ENCODE measurements at regions not wholly inside any gene's neighbourhood (a gene's known extent, or its start where the extent isn't known, plus 50 kb on each side); places are given as distances from the start of the nearest gene placed in this dataset.
A peak's percentile ranks its signal among the peaks of the same experiment; 100 is the strongest.

DNA sequence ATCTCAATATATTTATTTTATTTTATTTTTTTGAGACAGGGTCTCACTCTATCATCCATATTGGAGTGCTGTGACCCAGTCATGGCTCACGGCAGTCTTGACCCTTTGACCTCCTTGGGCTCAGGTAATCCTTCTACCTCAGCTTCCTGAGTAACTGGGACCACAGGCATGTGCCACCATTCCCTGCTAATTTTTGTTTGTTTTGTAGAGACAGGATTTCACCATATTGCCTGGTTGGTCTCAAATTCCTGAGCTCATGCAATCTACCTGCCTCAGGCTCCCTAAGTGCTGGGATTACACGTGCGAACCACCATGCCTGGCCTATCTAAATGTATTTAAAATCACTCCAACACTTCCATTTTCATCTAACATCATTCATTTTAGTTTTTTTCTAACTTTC lies 190.5 kb upstream of the CHD1 start:
- no peak for TF ChIP-seq POLR2A (IDR thresholded peaks at IDR 0.05)
- TF ChIP-seq EP300 (IDR thresholded peaks at IDR 0.05): no peak
- Histone ChIP-seq H3K4me1 (no peaks in the 10 kb centered on the region), H3K4me3 (no peak overlapping the region), H3K27ac (no peak overlapping the region), H3K36me3 (no peaks in the 10 kb centered on the region), H3K9me3 (no peaks in the 10 kb centered on the region), H3K27me3 (no peaks in the 10 kb centered on the region)
- WGBS, 2 donors (ENCODE audit: low coverage in 1 of 2): 77 to 80% methylated on average over 3 of the region's 3 CpGs
- ATAC-seq: no peak

GRCh38 chr5:99116526-99116925 lies 187.7 kb upstream of the CHD1 start:
- ATAC-seq: no peak
- H3K27me3 ChIP-seq: no peaks in the 10 kb centered on the region
- no peak overlapping the region for H3K27ac ChIP-seq
- TF ChIP-seq POLR2AphosphoS5 (IDR thresholded peaks at IDR 0.05) (no peak), CTCF (IDR thresholded peaks at IDR 0.05) (no peak), POLR2A (IDR thresholded peaks at IDR 0.05) (no peak), EP300 (IDR thresholded peaks at IDR 0.05) (no peak)
- WGBS, 2 donors (ENCODE audit: low coverage in 1 of 2): 80% methylated on average over 4 of the region's 4 CpGs
- no peak overlapping the region for H3K4me3 ChIP-seq
- no peaks in the 10 kb centered on the region for H3K36me3 ChIP-seq
- no peaks in the 10 kb centered on the region for H3K4me1 ChIP-seq
- H3K9me3 ChIP-seq: no peaks in the 10 kb centered on the region

DNA sequence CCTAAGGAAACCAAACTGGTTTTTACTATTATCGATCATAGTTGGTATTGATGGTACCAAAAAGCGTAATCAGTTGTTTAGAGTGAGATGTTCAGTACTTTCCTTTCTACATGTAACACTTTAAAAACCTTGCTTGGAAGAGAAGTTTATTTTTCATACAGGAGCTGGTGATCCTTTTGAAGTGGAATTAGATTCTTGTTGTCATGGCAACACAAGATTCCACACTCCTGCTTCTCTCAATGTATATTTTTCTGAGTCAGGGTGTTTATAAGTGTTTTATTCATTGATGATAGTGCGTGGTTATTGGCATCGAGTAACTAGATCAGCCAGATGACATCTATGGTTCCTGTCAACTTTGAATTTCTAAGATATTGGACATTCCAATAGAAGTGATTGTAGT lies 181.1 kb upstream of the CHD1 start:
- no peak for ATAC-seq
- Histone ChIP-seq H3K36me3 (no peaks in the 10 kb centered on the region), H3K27me3 (no peaks in the 10 kb centered on the region), H3K4me3 (no peak overlapping the region), H3K9me3 (no peaks in the 10 kb centered on the region), H3K4me1 (peaks cover 0 to 6% (median 2%) of the 10 kb centered on the region in 3 donors), H3K27ac (no peak overlapping the region)
- no peak for TF ChIP-seq CTCF (IDR thresholded peaks at IDR 0.05)
- WGBS, 2 donors (ENCODE audit: low coverage in 1 of 2): 55 to 65% methylated on average over 4 of the region's 4 CpGs

DNA sequence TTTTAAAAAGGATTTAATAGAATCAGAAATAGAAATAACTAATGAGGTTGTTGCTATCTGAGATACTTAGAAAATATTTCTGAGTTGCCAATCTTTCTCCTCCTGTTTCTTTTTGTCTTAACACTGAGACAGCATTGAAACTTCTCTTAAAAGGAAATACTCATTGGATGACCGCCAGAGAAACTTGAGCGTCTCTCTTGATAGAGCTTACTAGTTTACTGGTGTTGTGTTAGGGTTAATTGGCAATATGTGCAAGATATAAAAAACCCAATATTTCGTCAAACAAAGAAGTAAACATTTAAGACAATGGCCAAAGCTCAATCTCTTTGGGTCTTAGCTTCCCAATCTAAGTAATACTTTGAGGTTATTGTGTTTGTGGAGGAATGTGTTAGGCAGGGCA lies 176.4 kb upstream of the CHD1 start:
- ATAC-seq: no peak
- 20 to 27% methylated on average over 3 of the region's 3 CpGs for WGBS, 2 donors (ENCODE audit: low coverage in 1 of 2)
- TF ChIP-seq EP300 (IDR thresholded peaks at IDR 0.05): no peak
- no peak for TF ChIP-seq POLR2AphosphoS5 (IDR thresholded peaks at IDR 0.05)
- TF ChIP-seq POLR2A (IDR thresholded peaks at IDR 0.05): no peak
- no peak for TF ChIP-seq CTCF (IDR thresholded peaks at IDR 0.05)

GRCh38 chr5:99104538-99105132 lies 175.8 kb upstream of the CHD1 start:
- no peaks in the 10 kb centered on the region for H3K9me3 ChIP-seq
- no peak overlapping the region for H3K4me3 ChIP-seq
- TF ChIP-seq POLR2AphosphoS5 (IDR thresholded peaks at IDR 0.05) (no peak), POLR2A (IDR thresholded peaks at IDR 0.05) (no peak), EP300 (IDR thresholded peaks at IDR 0.05) (no peak), CTCF (IDR thresholded peaks at IDR 0.05) (peak; percentile 33 to 61 (median 50))
- H3K27ac ChIP-seq: no peak overlapping the region
- no peaks in the 10 kb centered on the region for H3K36me3 ChIP-seq
- no peak for ATAC-seq
- H3K4me1 ChIP-seq: peaks cover 0 to 9% (median 4%) of the 10 kb centered on the region in 3 donors
- H3K27me3 ChIP-seq: no peaks in the 10 kb centered on the region
- WGBS, 2 donors (ENCODE audit: low coverage in 1 of 2): 3 to 5% methylated on average over 2 of the region's 2 CpGs

More for the DNA sequence above, 176.4 kb upstream of the CHD1 start:
- Histone ChIP-seq H3K27ac (no peak overlapping the region), H3K4me1 (peaks cover 0 to 9% (median 4%) of the 10 kb centered on the region in 3 donors), H3K4me3 (no peak overlapping the region), H3K36me3 (no peaks in the 10 kb centered on the region), H3K9me3 (no peaks in the 10 kb centered on the region), H3K27me3 (no peaks in the 10 kb centered on the region)
